Inflammatory macrophage (primary cell): ENCODE measurements at regions not wholly inside any gene's neighbourhood (a gene's known extent, or its start where the extent isn't known, plus 50 kb on each side); places are given as distances from the start of the nearest gene placed in this dataset.
A peak's percentile ranks its signal among the peaks of the same experiment; 100 is the strongest.

ENCODE experiments used
- DNase-seq, 2 donors: peaks; one replicate each; pipeline ENCODE4 v3.0.0-alpha.2; 2020 to 2022

- no peak for DNase-seq
Measured at GRCh38 chr9:97747201-97747965, 50.2 kb upstream of the XPA start.

DNA sequence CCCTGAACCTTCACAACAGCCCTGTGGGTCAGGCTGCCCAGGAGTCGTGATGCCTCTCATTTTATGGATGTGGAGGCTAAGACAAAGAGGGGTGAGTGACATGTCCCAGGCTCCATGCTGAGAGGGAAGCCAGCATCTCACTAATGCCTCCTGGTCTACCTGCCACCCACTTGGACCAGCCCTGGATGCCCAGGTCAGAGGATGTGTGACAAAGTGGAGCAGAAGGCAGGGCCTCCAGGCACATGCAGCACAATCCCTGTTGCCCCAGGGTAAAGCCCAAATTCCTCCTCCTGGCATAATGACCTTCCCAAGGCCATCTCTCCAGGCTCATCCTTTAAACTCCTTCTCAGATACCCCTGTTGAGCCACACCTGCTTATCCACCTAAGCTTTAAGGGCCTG is 51.4 kb upstream of the XPA start:
- DNase-seq: no peak

GRCh38 chr9:97749928-97750327 is 52.8 kb upstream of the XPA start:
- DNase-seq: no peak

GRCh38 chr9:97751531-97751930 is 54.4 kb upstream of the XPA start:
- DNase-seq: no peak

DNA sequence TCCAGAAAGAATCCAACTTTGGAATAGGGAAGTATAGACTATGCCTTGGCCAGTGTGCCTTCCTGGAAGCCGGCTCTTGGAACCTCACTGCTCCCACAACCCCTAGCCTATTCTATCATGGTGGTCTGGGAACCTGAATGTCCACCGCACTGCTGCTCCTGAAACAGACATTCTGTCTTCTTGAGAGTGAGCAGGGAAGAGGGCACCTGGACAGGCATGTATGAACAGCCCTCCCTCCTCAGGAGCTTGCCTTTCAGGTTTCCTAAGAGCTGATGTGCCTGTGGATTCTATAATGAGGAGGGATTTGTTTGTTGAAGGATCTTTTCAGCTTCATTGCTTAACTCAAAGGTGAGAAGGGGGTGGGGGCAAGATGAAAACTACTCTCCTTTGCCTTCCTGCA is 55.1 kb upstream of the XPA start:
- DNase-seq: no peak

GRCh38 chr9:97753364-97753763 is 56.2 kb upstream of the XPA start:
- DNase-seq: no peak

GRCh38 chr9:97753975-97754374 is 56.8 kb upstream of the XPA start:
- peak in 1 of 2 donors; percentile 12 for DNase-seq

GRCh38 chr9:97755618-97756267 is 58.6 kb upstream of the XPA start:
- DNase-seq: no peak

- DNase-seq: no peak
Measured at GRCh38 chr9:97756991-97757390, 59.9 kb upstream of the XPA start.

GRCh38 chr9:97758334-97758916 is 61.3 kb upstream of the XPA start:
- no peak for DNase-seq

- no peak for DNase-seq
Measured at GRCh38 chr9:97759581-97760288, 62.6 kb upstream of the XPA start.

DNA sequence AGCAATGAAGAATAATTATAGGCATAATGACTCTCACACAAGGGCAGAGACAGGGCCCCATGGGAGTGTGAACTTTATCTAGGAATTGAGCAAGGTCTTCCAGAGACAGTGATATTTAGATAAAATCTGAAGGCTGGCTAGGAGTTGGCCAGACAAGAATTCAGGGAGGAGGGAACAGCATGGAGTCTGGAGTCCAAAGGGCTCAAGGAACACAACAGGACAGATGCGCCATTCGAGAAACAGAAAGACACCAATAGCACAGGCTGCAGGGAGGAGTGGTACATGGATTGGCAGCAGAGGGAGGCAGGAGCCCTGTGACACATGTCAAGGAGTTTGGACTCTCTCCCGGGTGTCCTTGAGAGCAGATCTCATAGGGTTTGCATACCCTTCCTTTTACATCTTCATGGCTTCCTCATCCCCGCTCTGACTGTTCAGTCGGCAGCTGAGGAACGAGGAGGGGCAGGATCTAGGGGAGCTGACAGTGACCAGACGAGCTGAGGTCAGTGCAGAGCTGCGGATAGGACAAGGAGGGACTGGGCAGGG is 64.0 kb upstream of the XPA start:
- no peak for DNase-seq

DNA sequence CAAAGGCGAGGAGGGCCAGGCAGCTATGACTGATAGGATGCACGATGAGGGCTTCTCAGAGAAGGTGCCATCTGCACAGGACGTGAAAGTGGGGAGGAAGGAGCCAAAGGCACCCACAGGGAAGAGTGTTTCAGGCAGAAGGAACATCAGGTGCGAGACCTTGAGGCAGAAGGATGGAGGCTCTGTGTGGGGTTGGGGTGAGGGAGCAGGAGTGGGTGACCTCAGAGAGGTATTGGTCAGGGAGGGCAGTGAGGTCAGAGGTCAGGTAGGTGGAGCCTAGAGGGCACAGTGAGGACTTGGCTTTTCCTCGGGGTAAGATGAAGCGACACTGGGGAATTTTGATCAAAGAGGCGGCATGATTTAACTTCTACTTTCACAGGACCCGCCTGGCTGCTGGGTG is 64.7 kb upstream of the XPA start:
- no peak for DNase-seq

DNA sequence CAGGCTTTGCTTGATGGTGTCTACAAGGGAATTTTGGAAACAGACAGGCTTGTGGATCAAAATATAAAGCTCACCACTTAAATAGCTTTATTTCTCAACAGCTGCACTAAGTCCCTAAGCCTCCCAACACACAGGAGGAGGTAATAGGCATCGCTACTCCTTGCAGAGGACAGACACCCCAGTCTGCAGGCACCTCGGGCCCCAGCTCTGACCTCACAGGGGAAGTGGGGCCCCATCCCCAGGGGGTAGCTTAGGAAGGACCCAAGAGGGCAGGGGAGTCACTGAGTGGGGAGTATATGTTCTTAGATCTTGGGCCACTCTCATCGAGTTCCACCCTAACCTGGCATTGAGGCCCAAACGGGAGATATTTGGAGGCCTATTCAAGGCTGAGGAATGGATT is 66.7 kb upstream of the XPA start:
- no peak for DNase-seq

DNA sequence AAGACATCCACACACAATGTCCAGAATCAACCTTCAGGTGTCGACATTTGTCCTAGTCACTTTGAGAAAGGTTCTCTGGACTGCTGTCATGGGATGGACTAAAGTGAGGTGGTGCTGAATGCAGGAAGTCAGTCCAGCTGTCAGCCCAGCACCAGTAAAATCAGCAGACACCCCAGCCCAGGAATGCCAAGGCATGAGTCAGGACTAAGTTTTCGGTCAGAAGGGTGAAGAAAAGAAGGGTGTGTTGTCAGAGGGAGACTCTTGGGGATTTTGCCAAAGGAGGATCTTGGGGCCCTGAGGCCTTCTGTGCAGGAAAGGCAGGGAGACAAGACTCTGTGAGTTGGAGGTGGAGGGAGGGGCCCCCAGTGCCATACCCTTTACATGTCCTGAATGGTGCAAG is 69.0 kb upstream of the XPA start:
- no peak for DNase-seq

- DNase-seq: no peak
Measured at GRCh38 chr9:97766610-97767009, 69.5 kb upstream of the XPA start.

- no peak for DNase-seq
Measured at GRCh38 chr9:97767891-97768290, 70.8 kb upstream of the XPA start.

DNA sequence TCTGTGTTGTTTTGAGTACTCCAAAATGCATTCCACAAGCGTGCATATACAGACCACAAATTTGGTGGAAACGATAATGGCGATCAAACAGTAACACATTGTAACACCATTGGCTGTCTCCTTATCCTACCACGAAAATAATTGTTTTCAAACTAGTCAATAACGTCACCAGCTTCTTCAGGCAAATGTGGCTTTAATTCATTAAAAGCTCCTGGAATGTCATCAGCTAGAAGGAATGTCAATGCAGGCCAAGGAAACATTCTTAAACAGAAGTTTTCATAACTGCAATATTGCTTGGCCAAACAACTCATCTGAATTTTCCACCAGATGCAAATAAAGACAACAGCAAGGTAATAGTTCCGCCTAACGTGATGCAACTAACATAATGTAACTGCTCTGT is 71.6 kb upstream of the XPA start:
- no peak for DNase-seq

DNA sequence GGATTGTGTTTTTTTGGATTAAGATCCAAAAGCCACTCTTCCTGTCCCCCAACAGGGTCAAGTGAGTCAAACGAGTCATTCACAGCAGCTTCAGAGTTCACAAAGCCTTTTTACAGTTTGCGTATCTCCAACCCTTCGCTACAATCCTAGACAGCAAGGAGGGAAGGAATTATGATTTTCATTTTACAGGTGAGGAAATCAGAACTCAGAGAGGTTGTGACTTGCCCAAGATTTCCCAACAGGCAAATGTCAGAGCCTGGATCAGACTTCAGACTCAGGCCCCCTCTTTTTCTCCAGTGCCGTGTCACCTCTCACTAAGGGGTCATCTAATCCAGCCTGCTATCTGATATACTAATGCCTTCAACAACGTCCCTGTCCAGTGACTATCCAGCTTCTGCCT is 72.1 kb upstream of the XPA start:
- DNase-seq: no peak

DNA sequence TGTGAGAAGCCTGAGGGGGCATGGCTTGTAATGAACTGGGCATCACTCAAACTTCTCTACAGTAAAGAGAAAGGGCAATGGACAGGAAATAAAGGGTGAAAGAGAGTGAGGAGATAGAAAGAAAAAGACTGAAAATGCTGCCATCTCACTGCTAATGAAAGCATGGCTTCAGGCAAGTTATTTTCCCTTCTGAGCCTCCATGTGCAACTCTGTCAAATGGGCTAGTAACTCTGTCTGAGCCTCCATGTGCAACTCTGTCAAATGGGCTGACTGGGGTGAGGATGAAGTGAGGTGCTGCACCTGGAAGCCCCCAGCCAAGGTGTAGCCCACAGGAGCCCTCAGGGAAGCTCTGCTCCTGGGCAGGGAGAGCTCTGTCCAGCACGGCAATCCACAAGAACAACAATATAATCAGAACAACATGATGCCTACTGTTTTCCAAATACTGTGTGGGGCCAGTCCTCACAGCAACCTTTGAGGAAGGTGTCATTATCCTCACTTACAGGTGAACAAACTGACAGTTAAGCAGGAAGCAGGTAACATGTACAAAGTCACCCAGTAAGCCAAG is 73.8 kb upstream of the XPA start:
- DNase-seq: no peak

- no peak for DNase-seq
Measured at GRCh38 chr9:97771641-97772040, 74.5 kb upstream of the XPA start.

DNA sequence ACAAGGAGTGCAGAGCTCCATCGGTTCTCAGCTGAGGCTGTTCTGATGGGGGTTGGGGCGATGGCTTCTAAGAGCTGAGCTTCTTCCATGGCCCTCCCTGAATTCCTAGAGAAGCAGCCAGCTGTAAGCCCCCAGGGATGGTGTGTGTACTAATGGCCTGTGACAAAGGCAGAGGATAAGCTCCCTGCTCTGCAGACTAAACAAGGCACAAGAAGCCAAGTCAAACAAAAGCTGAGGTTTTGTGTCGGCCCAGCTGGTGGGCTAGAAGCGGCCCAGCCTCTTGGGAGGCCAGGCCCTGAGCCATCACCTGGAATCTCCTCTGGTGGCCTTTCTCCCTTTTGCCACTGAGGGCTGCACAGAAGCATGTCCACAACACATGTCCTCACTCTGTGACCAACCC is 75.0 kb upstream of the XPA start:
- no peak for DNase-seq

DNA sequence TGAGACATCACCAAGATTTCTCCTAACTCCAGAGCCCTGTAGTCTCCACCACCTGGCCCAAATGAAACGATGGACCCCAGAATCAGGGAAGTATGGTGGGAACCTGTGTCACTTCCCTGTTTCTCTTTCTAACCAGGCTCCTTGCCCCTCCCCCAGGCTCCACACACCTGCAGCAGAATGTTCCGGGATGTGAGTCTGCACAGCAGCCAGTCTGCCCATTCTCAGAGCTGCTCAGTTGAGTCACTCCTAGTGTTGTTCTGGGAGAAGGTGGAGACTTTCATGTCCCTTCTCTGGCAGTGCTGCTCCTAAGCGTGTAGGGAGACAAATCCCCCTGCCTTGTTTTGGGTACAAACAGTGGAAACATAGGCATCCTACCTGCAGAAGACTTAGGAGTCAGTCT is 76.0 kb upstream of the XPA start:
- DNase-seq: no peak
